HG02798 (cell line): ENCODE measurements at regions not wholly inside any gene's neighbourhood (a gene's known extent, or its start where the extent isn't known, plus 50 kb on each side); places are given as distances from the start of the nearest gene placed in this dataset.
A peak's percentile ranks its signal among the peaks of the same experiment; 100 is the strongest.

ENCODE experiments used
- ATAC-seq: cut with Tn5 transposase; IDR thresholded peaks from one replicate; pipeline ENCODE4 v1.9.1; 2021; ENCODE audit warnings: mild to moderate bottlenecking; ENCODE audit not compliant: unreplicated experiment, poor library complexity

- ATAC-seq, result no peak
These were observed 110.4 kb upstream of the SEMA6A start for GRCh38 chr5:116685069-116685468.

GRCh38 chr5:116681334-116682013 is 106.9 kb upstream of the SEMA6A start:
- peak; percentile 97 for ATAC-seq

GRCh38 chr5:116675626-116675910 is 100.9 kb upstream of the SEMA6A start:
- no peak for ATAC-seq

GRCh38 chr5:116674881-116675625 is 100.4 kb upstream of the SEMA6A start:
- no peak for ATAC-seq

GRCh38 chr5:116673453-116673852 is 98.8 kb upstream of the SEMA6A start:
- ATAC-seq, result peak; percentile 18

GRCh38 chr5:116672203-116672602 is 97.6 kb upstream of the SEMA6A start:
- no peak for ATAC-seq

- ATAC-seq, result peak; percentile 97
These were observed 96.7 kb upstream of the SEMA6A start for GRCh38 chr5:116671211-116671736.

- no peak for ATAC-seq
These were observed 94.8 kb upstream of the SEMA6A start for GRCh38 chr5:116669261-116670031.

GRCh38 chr5:116668390-116668789 is 93.8 kb upstream of the SEMA6A start:
- ATAC-seq, result no peak

GRCh38 chr5:116666901-116667300 is 92.3 kb upstream of the SEMA6A start:
- ATAC-seq, result no peak

GRCh38 chr5:116664988-116665387 is 90.4 kb upstream of the SEMA6A start:
- ATAC-seq, result no peak

- no peak for ATAC-seq
These were observed 88.5 kb upstream of the SEMA6A start for GRCh38 chr5:116663081-116663480.

GRCh38 chr5:116661419-116661818 is 86.8 kb upstream of the SEMA6A start:
- no peak for ATAC-seq

GRCh38 chr5:116660929-116661328 is 86.3 kb upstream of the SEMA6A start:
- ATAC-seq, result no peak

- ATAC-seq, result no peak
These were observed 84.2 kb upstream of the SEMA6A start for GRCh38 chr5:116658830-116659229.

- ATAC-seq, result no peak
These were observed 83.5 kb upstream of the SEMA6A start for GRCh38 chr5:116658141-116658540.

GRCh38 chr5:116655431-116655830 is 80.8 kb upstream of the SEMA6A start:
- ATAC-seq, result no peak

GRCh38 chr5:116654925-116655324 is 80.3 kb upstream of the SEMA6A start:
- no peak for ATAC-seq

- ATAC-seq, result no peak
These were observed 78.3 kb upstream of the SEMA6A start for GRCh38 chr5:116652903-116653302.

GRCh38 chr5:116652196-116652729 is 77.6 kb upstream of the SEMA6A start:
- peak; percentile 97 for ATAC-seq

- no peak for ATAC-seq
These were observed 77.0 kb upstream of the SEMA6A start for GRCh38 chr5:116651653-116652052.
